Skeletal muscle satellite cell (primary cell): ENCODE measurements at regions not wholly inside any gene's neighbourhood (a gene's known extent, or its start where the extent isn't known, plus 50 kb on each side); places are given as distances from the start of the nearest gene placed in this dataset.

Source experiments
- H3K27me3 ChIP-seq: 2 replicates; pipeline ENCODE4 v1.7.0; 2013; ENCODE audit warnings: low read length; ENCODE audit not compliant: control insufficient read depth, insufficient read depth
- H3K36me3 ChIP-seq: 2 replicates; pipeline ENCODE4 v1.7.0; 2013; ENCODE audit warnings: mild to moderate bottlenecking, control low read depth, low read length; ENCODE audit not compliant: insufficient read depth
- H3K4me1 ChIP-seq: 2 replicates; pipeline ENCODE4 v1.7.0; 2013; ENCODE audit warnings: low read length; ENCODE audit not compliant: control insufficient read depth, insufficient read depth
- H3K4me2 ChIP-seq: 2 replicates; pipeline ENCODE4 v1.7.0; 2013; ENCODE audit warnings: mild to moderate bottlenecking, low read length
- H3K4me3 ChIP-seq: 2 replicates; pipeline ENCODE4 v1.7.0; 2013; ENCODE audit warnings: low read length
- H3K9ac ChIP-seq: 2 replicates; pipeline ENCODE4 v1.7.0; 2013; ENCODE audit warnings: mild to moderate bottlenecking, low read depth, low read length, moderate library complexity
- H3K9me3 ChIP-seq: replicated peaks from 2 replicates; pipeline ENCODE4 v1.7.0; 2013; ENCODE audit warnings: mild to moderate bottlenecking, control low read depth, low read length

GRCh38 chr10:108840944-108841343 is 1082.4 kb downstream of the XPNPEP1 start:
- Histone ChIP-seq H3K27me3 (no peaks in the 10 kb centered on the region), H3K36me3 (no peaks in the 10 kb centered on the region), H3K4me2 (no peak overlapping the region), H3K4me1 (no peaks in the 10 kb centered on the region), H3K9ac (no peak overlapping the region), H3K4me3 (no peak overlapping the region), H3K9me3 (no peaks in the 10 kb centered on the region)

GRCh38 chr10:108836362-108836761 is 1086.9 kb downstream of the XPNPEP1 start:
- Histone ChIP-seq H3K4me1 (no peaks in the 10 kb centered on the region), H3K9ac (no peak overlapping the region), H3K36me3 (no peaks in the 10 kb centered on the region), H3K9me3 (no peaks in the 10 kb centered on the region), H3K4me3 (no peak overlapping the region), H3K4me2 (no peak overlapping the region), H3K27me3 (no peaks in the 10 kb centered on the region)

GRCh38 chr10:108822026-108822425 is 1101.3 kb downstream of the XPNPEP1 start:
- Histone ChIP-seq H3K4me3 (no peak overlapping the region), H3K27me3 (no peaks in the 10 kb centered on the region), H3K36me3 (no peaks in the 10 kb centered on the region), H3K9me3 (no peaks in the 10 kb centered on the region), H3K4me1 (no peaks in the 10 kb centered on the region), H3K9ac (no peak overlapping the region), H3K4me2 (no peak overlapping the region)

GRCh38 chr10:108819302-108819701 is 1104.0 kb downstream of the XPNPEP1 start:
- H3K36me3 ChIP-seq: no peaks in the 10 kb centered on the region
- no peak overlapping the region for H3K9ac ChIP-seq
- no peak overlapping the region for H3K4me3 ChIP-seq
- no peak overlapping the region for H3K4me2 ChIP-seq
- H3K9me3 ChIP-seq: no peaks in the 10 kb centered on the region
- H3K27me3 ChIP-seq: no peaks in the 10 kb centered on the region
- no peaks in the 10 kb centered on the region for H3K4me1 ChIP-seq

- Histone ChIP-seq H3K4me2 (no peak overlapping the region), H3K36me3 (no peaks in the 10 kb centered on the region), H3K9ac (no peak overlapping the region), H3K4me1 (no peaks in the 10 kb centered on the region), H3K27me3 (no peaks in the 10 kb centered on the region), H3K4me3 (no peak overlapping the region), H3K9me3 (no peaks in the 10 kb centered on the region)
These were observed 1105.7 kb downstream of the XPNPEP1 start for GRCh38 chr10:108817584-108817983.

GRCh38 chr10:108817135-108817534 is 1106.2 kb downstream of the XPNPEP1 start:
- no peaks in the 10 kb centered on the region for H3K27me3 ChIP-seq
- no peak overlapping the region for H3K9ac ChIP-seq
- no peak overlapping the region for H3K4me3 ChIP-seq
- no peaks in the 10 kb centered on the region for H3K36me3 ChIP-seq
- H3K9me3 ChIP-seq: no peaks in the 10 kb centered on the region
- no peaks in the 10 kb centered on the region for H3K4me1 ChIP-seq
- H3K4me2 ChIP-seq: no peak overlapping the region

- no peaks in the 10 kb centered on the region for H3K36me3 ChIP-seq
- no peaks in the 10 kb centered on the region for H3K4me1 ChIP-seq
- H3K9me3 ChIP-seq: no peaks in the 10 kb centered on the region
- H3K4me2 ChIP-seq: no peak overlapping the region
- no peaks in the 10 kb centered on the region for H3K27me3 ChIP-seq
- H3K4me3 ChIP-seq: no peak overlapping the region
- H3K9ac ChIP-seq: no peak overlapping the region
These were observed 1110.4 kb downstream of the XPNPEP1 start for GRCh38 chr10:108812906-108813305.

- Histone ChIP-seq H3K27me3 (no peaks in the 10 kb centered on the region), H3K9me3 (no peaks in the 10 kb centered on the region), H3K36me3 (no peaks in the 10 kb centered on the region), H3K4me1 (no peaks in the 10 kb centered on the region), H3K9ac (no peak overlapping the region), H3K4me3 (no peak overlapping the region), H3K4me2 (no peak overlapping the region)
These were observed 1111.0 kb downstream of the XPNPEP1 start for GRCh38 chr10:108812296-108812695.

GRCh38 chr10:108808228-108808627 is 1115.1 kb downstream of the XPNPEP1 start:
- H3K9ac ChIP-seq: no peak overlapping the region

GRCh38 chr10:108801775-108802517 is 1121.4 kb downstream of the XPNPEP1 start:
- peaks cover 4% of the 10 kb centered on the region for H3K4me1 ChIP-seq
- no peak overlapping the region for H3K9ac ChIP-seq
- H3K27me3 ChIP-seq: no peaks in the 10 kb centered on the region
- H3K4me2 ChIP-seq: no peak overlapping the region
- no peaks in the 10 kb centered on the region for H3K9me3 ChIP-seq
- no peak overlapping the region for H3K4me3 ChIP-seq
- H3K36me3 ChIP-seq: no peaks in the 10 kb centered on the region

More at GRCh38 chr10:108808228-108808627, 1115.1 kb downstream of the XPNPEP1 start:
- no peak overlapping the region for H3K4me3 ChIP-seq
- no peaks in the 10 kb centered on the region for H3K4me1 ChIP-seq
- no peaks in the 10 kb centered on the region for H3K9me3 ChIP-seq
- no peak overlapping the region for H3K4me2 ChIP-seq
- no peaks in the 10 kb centered on the region for H3K36me3 ChIP-seq
- H3K27me3 ChIP-seq: no peaks in the 10 kb centered on the region

GRCh38 chr10:108801220-108801619 is 1122.1 kb downstream of the XPNPEP1 start:
- peaks cover 4% of the 10 kb centered on the region for H3K4me1 ChIP-seq
- no peaks in the 10 kb centered on the region for H3K9me3 ChIP-seq
- H3K4me2 ChIP-seq: no peak overlapping the region
- no peaks in the 10 kb centered on the region for H3K36me3 ChIP-seq
- H3K9ac ChIP-seq: no peak overlapping the region
- no peak overlapping the region for H3K4me3 ChIP-seq
- no peaks in the 10 kb centered on the region for H3K27me3 ChIP-seq

- no peaks in the 10 kb centered on the region for H3K9me3 ChIP-seq
- H3K4me3 ChIP-seq: no peak overlapping the region
- H3K9ac ChIP-seq: no peak overlapping the region
These were observed 1125.7 kb downstream of the XPNPEP1 start for GRCh38 chr10:108797573-108797972.

More at GRCh38 chr10:108797573-108797972, 1125.7 kb downstream of the XPNPEP1 start:
- Histone ChIP-seq H3K4me2 (no peak overlapping the region), H3K27me3 (no peaks in the 10 kb centered on the region), H3K4me1 (peaks cover 4% of the 10 kb centered on the region), H3K36me3 (no peaks in the 10 kb centered on the region)
